HG03571 (cell line): ENCODE measurements at regions not wholly inside any gene's neighbourhood (a gene's known extent, or its start where the extent isn't known, plus 50 kb on each side); places are given as distances from the start of the nearest gene placed in this dataset.

Experiments
- ATAC-seq: cut with Tn5 transposase; IDR thresholded peaks from one replicate; pipeline ENCODE4 v1.9.1; 2021; ENCODE audit not compliant: unreplicated experiment

DNA sequence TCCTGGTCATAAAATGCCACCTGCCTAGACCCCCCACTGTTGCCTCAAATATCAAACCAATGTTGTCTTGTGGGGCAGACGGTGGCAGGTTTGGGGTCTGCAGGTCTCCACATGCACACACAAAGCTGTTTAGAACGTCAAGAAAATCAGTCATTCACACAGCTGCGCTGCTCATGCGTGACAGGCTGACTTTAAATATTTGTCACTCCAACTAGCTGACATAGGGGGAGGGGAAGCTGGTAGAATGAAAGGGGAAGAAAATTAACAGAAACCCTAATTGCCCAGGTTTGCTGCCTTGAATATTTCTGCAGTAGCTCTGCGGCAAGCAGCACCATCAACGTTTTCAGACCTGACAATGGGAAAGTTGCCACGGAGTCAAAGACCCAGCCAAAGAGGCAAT is 201.8 kb downstream of the ABHD5 start:
- no peak for ATAC-seq

- ATAC-seq = no peak
These were observed 203.0 kb downstream of the ABHD5 start for GRCh38 chr3:43893727-43894126.

DNA sequence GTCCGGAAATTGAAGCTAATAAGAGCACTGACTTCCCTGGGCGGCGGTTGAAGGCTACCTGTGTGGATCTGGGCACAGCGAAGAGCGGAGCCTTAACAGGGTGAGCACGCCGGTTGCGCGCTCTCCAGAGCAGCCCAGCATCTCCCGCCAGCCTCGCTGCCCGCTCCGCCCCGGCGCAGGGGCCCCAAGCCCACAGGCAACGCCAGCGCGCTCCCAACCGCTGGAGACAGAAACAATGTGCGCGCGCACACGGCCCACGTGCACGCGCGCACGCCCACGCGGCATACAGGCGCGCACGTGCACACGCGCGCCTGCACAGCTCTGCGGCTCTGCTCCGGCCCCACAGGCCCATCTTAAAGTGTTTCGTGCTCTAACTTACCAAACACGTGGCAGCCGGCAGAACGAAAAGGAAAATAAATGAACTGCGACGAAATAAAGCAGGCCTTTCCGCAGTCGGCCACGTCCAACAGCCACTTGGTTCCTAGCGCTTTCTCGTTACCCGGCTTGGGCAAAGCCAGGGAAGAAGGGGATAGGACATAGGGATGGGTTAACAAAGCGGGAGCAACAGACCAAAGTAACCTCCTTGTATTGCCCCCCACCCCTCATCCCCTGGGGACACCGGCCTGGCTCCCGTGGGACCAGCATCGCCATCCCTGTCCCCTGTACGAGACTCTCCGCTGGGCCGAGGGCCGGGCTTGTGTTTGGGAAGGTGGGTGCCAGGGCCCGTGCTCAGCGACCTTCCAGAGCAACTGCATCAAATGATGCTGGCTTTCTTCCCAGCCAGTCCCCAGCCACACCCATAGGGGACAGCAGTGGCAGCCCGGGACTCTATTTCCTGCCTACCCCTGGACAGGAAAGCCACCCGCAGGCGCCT is 203.7 kb downstream of the ABHD5 start:
- ATAC-seq = no peak

DNA sequence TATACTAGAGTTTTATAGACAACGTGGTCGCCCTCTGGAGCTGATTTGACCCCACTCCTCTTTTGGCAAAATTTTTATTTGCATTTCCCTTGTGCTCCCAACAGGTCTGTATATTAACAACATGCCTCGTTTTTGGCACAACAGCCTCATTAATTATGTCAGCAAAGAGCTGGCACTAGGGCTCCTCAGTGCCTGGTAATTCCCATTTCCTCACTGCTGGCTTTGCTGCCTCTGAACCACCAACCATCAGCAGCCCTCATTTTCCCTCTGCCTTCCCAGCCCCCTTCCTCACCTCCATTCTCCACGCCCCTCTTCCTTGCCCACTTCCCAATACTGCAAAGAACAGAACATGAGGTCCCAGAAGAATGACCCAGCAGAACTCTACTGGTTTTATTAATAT is 204.8 kb downstream of the ABHD5 start:
- no peak for ATAC-seq

DNA sequence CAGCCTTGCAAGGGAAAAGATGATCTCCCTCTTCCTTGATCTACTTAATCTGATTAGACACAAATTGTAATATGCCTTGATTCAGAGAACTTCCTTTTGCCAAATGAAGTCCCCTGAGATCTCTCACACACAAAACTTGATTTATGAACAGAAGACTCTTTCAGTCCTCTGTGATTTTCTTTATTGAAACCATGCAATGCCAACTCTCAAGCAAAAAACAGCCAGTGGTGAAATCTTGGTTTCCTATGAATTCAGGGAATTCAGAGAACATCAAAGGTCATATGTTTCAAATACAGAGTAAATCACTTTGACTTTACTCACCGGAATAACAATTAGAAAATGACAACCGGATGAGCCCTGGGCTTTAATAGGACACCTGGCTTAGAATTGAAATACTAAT is 211.7 kb downstream of the ABHD5 start:
- no peak for ATAC-seq

DNA sequence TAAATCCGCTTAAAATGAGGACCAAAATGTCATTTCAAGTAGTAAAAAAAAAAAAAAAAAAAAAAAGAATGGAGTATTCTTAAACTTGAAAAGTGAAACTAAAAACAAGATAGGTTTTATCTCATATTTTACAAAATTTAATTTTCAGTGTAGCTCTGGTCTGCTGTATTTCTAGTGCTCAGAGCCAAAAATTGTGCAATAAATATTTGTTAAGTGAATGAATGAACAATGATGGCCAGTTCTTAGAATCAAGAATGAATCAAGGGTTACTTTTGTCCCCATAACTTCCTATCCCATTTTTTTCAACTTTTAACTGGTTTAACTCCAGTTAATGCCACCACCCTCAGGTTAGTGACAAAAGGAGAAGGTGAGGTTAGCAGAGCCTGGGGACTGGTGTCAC is 214.4 kb downstream of the ABHD5 start:
- no peak for ATAC-seq

- peak; percentile 19 for ATAC-seq
These were observed 216.2 kb downstream of the ABHD5 start for GRCh38 chr3:43906849-43907507.

DNA sequence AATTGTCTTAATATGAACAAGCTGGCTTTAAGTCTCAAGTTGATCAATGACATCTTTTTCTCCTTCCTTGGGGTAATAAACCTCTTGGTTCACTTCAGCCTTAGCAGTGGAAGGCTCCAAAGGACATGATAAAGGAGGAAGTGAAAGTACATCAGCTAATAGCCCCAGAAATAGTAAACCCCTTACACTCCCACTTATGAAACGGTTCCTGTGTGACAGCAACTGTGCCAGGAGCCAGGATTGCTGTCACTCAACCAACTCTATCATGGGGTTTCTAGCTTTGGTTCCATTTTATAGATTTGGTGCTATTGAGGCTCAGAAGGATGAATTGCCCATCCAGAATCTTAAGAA is 216.7 kb downstream of the ABHD5 start:
- ATAC-seq = peak; percentile 97

DNA sequence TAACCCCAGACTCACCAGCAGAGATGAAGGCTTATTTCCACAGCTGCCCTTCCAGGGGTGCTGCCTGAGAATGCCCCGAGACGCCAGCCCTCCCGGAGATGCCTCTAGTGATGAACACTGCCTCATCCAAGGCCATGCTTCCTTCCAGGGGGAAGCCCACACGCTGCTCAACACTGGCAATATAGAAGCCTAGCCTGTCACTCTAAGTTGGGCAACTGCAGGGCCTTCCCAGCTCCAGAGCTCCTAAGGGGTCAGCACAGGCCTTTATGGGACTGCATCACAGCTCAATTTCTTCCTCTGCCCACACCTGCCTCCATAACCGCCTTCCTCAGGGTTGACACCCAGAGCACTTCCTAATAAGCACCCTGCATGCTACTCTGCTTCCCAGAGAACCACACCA is 217.7 kb downstream of the ABHD5 start:
- ATAC-seq = no peak

GRCh38 chr3:43909149-43909548 is 218.4 kb downstream of the ABHD5 start:
- no peak for ATAC-seq

- ATAC-seq = no peak
These were observed 220.0 kb downstream of the ABHD5 start for GRCh38 chr3:43910750-43911149.

DNA sequence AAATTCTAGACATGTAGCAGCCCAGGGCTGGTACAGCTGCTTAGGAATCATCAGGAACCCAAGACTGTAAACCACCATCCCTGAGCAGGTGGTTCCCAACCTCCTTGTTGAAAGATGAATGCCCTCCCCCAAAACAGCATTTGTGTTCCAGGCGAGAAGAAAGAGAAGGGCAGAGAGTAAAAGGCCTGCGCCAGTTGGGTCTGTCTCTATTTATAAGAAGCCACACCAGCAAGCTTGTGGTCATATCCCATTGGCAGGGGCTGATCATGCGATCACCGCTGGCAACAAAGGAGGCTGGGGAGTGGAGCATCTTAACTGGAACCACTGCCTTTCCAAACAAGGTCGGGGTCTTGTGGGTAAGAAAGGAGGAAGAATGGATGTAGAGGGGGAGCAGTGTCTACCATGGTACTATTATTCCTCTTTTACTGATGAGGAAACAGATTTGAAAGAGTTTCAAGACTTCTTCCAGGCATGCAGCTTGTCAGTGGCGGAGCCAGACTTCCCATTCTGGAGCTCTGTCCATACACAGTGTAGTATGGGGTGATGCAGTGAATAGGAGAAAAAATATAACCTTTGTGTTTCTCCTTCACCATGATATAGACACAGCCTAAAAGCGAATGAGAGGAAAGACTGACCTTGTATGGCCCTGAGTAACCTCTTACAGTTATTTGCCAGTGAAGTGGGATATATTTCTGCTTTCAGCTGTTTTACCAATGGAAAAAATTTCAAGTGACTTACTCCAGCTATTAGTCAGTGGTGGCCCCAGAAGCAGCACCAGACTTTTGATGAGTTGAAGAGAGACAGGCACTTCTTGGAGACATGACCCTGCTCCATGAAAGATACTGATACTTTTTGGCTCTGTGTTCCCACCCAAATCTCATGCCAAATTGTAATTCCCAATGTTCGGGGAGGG is 222.6 kb downstream of the ABHD5 start:
- no peak for ATAC-seq

- ATAC-seq = no peak
These were observed 223.5 kb downstream of the ABHD5 start for GRCh38 chr3:43914269-43914668.

GRCh38 chr3:43915546-43915945 is 224.8 kb downstream of the ABHD5 start:
- no peak for ATAC-seq

DNA sequence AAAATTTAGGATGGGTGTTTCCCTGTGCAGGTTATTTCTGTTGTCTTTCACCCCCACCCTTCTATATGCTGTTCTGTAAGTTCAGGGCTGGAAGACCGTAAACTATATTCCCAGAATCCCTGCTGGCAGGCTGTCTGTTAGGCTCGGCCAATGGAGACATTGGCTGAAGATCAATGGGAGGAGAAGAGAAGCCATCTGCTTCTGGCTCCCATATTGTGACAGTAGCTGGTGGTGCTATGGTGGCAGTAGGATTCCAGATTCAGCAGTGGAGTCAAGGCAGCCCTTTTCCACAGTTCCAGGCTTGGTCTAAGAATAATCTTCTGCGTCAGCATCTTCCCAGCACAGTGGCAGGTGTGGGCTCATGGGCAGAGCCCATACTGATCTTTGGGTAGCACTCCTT is 226.6 kb downstream of the ABHD5 start:
- ATAC-seq = no peak

- no peak for ATAC-seq
These were observed 228.3 kb downstream of the ABHD5 start for GRCh38 chr3:43919029-43919428.

- ATAC-seq = no peak
These were observed 230.4 kb downstream of the ABHD5 start for GRCh38 chr3:43921056-43921648.

DNA sequence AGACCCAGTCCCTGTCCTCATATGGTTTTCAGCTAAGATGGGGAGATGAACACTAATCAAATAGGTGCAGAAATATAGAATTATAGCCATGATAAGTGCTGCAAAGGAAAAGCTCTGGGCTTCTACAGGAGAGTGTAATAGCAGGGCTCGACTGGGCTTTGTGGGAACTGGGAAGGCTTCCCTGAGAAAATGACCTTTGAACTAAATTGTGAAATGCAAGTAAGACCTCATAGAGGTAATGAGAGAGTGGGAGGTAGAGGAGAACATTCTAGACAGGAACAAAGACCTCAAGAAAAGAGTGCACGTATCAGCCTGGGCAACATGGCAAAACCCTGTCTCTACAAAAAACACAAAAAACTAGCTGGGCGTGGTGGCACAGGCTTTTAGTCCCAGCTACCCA is 231.6 kb downstream of the ABHD5 start:
- ATAC-seq = no peak

DNA sequence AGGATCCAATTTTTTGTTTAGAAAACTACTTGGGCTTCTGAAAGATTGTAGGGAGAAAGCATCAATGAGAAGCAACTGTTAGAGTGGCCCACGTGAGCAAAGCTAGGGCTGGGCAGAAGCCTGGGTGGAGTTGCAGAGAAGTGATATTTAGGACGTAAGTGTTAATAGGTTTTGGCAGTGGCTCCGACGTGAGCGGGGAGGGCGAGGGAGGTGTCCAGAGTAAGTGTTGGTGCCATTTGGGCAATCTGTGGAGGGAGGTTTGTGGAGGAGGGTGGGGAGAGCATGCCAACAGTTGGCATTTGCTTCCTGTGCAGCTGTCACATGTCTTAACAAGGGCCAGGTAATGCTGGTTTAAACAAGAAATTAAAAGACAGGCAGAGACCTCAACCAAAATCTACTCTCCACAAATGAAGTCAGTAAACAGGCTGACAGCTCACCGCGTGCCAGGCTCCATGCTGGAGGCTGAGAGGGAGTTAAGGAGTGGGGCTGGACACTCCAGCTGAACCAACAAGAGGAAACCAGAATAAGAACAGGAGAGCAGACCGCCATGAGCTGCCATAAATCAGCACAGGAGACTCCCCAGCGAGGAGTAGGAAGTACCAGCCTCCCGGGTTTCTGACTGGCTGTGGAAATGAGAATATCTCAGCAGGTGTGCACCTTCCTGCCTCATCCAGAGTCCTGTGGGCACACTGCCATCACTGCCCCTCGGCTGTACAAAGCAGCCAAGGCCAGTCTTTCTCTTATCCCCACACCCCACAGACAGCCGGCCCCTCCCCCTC is 232.6 kb downstream of the ABHD5 start:
- no peak for ATAC-seq

GRCh38 chr3:43926055-43926454 is 235.3 kb downstream of the ABHD5 start:
- ATAC-seq = no peak
